Testis (tissue), 2 donors: ENCODE measurements at regions not wholly inside any gene's neighbourhood (a gene's known extent, or its start where the extent isn't known, plus 50 kb on each side); places are given as distances from the start of the nearest gene placed in this dataset.

Source experiments
- POLR2A ChIP-seq: fragments of 450-650 bp; IDR thresholded peaks from one replicate; pipeline ENCODE4 v1.6.1; 2017; ENCODE audit warnings: antibody characterized with exemption, mild to moderate bottlenecking, moderate library complexity
- TF ChIP-seq, protein P1 (sequence below), 3 experiments: fragments of 450-650 bp in 2 of 3; fragments of 200-600 bp in 1 of 3; sonication (generic) in 1 of 3; IDR thresholded peaks; one replicate each; pipeline ENCODE4 v1.5.1; 2016 to 2019; ENCODE audit warnings: antibody characterized with exemption in 3 of 3, mild to moderate bottlenecking in 2 of 3, moderate library complexity in 1 of 3

DNA sequence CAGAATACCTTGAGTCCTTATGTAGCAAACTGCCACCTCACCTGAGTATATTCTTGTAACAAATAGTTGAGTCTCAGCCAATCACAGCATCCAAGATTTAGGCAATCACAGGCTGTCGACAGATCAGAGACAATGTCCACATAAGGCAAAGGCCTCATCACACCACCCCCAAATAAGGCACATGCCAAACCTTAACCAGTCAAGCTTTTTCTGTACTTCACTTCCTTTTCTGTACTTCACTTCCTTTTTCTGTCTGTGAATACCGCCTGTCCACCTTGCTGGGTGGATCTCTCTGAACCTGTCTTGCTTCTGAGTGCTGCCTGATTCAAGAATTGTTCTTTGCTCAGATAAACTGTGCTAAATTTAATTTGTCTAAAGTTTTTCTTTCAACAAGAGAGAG, 210.4 kb upstream of the N4BP1 start:
- no peak for TF ChIP-seq POLR2A
- TF ChIP-seq, protein P1, sequence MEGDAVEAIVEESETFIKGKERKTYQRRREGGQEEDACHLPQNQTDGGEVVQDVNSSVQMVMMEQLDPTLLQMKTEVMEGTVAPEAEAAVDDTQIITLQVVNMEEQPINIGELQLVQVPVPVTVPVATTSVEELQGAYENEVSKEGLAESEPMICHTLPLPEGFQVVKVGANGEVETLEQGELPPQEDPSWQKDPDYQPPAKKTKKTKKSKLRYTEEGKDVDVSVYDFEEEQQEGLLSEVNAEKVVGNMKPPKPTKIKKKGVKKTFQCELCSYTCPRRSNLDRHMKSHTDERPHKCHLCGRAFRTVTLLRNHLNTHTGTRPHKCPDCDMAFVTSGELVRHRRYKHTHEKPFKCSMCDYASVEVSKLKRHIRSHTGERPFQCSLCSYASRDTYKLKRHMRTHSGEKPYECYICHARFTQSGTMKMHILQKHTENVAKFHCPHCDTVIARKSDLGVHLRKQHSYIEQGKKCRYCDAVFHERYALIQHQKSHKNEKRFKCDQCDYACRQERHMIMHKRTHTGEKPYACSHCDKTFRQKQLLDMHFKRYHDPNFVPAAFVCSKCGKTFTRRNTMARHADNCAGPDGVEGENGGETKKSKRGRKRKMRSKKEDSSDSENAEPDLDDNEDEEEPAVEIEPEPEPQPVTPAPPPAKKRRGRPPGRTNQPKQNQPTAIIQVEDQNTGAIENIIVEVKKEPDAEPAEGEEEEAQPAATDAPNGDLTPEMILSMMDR (IDR thresholded peaks at IDR 0.05): no peak
